ENCODE measurements at regions not wholly inside any gene's neighbourhood (a gene's known extent, or its start where the extent isn't known, plus 50 kb on each side); places are given as distances from the start of the nearest gene placed in this dataset.

GRCh38 chr1:191752342-191752741, 405.9 kb upstream of the RGS18 start:
- TF ChIP-seq, protein P1, sequence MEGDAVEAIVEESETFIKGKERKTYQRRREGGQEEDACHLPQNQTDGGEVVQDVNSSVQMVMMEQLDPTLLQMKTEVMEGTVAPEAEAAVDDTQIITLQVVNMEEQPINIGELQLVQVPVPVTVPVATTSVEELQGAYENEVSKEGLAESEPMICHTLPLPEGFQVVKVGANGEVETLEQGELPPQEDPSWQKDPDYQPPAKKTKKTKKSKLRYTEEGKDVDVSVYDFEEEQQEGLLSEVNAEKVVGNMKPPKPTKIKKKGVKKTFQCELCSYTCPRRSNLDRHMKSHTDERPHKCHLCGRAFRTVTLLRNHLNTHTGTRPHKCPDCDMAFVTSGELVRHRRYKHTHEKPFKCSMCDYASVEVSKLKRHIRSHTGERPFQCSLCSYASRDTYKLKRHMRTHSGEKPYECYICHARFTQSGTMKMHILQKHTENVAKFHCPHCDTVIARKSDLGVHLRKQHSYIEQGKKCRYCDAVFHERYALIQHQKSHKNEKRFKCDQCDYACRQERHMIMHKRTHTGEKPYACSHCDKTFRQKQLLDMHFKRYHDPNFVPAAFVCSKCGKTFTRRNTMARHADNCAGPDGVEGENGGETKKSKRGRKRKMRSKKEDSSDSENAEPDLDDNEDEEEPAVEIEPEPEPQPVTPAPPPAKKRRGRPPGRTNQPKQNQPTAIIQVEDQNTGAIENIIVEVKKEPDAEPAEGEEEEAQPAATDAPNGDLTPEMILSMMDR (IDR thresholded peaks at IDR 0.05), result no peak
- TF ChIP-seq POLR2A (IDR thresholded peaks at IDR 0.05), result no peak
